Pons (tissue), 1 donor: ENCODE measurements at regions not wholly inside any gene's neighbourhood (a gene's known extent, or its start where the extent isn't known, plus 50 kb on each side); places are given as distances from the start of the nearest gene placed in this dataset.
"Not testable (repeated sequence)": the region's sequence is repeated elsewhere in the genome, so short reads cannot be mapped to it uniquely, and the experiment has no call there.

Experiments
- DNase-seq: peaks from one replicate; pipeline ENCODE4 v3.0.0-alpha.2; 2016; ENCODE audit warnings: low spot score

- no peak for DNase-seq
These were observed 569.7 kb downstream of the RIT2 start for GRCh38 chr18:42545825-42546224.

GRCh38 chr18:42548493-42548892 lies 567.0 kb downstream of the RIT2 start:
- DNase-seq, result no peak

GRCh38 chr18:42549596-42549995 lies 565.9 kb downstream of the RIT2 start:
- DNase-seq, result no peak

GRCh38 chr18:42552559-42552958 lies 562.9 kb downstream of the RIT2 start:
- not testable (repeated sequence) for DNase-seq

- DNase-seq, result no peak
These were observed 556.3 kb downstream of the RIT2 start for GRCh38 chr18:42559069-42559690.

DNA sequence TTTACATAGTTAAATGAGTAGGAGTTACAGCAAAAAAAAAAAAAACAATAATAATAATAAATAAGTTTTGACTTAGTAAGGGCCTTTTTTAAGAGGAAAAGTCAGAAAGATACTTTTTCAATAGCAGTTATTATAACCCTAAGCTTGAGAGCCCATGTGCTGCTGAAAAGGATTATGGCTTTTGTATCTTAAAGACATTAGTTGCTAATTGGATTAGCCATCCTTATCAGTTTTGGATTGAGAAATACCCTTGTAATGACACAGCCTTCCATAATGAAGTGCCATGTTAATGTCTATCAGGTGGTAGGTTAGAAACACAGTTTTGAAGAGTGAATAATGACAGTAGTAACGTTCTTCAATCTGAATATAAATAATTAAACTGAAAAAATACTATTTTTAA lies 554.0 kb downstream of the RIT2 start:
- no peak for DNase-seq

- DNase-seq, result no peak
These were observed 551.5 kb downstream of the RIT2 start for GRCh38 chr18:42563995-42564394.

GRCh38 chr18:42564761-42565160 lies 550.7 kb downstream of the RIT2 start:
- peak; percentile 96 for DNase-seq

GRCh38 chr18:42568773-42569172 lies 546.7 kb downstream of the RIT2 start:
- DNase-seq, result no peak

DNA sequence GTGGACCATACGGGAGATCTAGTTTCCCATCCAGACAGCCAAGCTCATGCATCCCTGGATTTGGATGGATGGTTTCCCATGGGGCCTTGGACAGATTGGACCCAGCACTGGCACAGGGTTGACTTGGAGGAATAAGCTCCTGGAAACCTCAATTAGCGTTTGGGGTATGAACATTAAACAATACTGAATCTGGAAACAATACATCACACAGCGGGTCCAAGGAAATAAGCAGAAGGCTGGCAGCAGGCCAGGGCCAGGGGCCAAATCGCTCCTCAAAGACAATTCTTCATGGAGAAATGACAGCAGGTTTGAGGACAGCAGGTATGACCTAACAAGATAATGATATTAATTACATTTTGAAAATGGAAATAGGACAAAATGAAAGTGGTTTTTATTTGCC lies 540.6 kb downstream of the RIT2 start:
- no peak for DNase-seq

DNA sequence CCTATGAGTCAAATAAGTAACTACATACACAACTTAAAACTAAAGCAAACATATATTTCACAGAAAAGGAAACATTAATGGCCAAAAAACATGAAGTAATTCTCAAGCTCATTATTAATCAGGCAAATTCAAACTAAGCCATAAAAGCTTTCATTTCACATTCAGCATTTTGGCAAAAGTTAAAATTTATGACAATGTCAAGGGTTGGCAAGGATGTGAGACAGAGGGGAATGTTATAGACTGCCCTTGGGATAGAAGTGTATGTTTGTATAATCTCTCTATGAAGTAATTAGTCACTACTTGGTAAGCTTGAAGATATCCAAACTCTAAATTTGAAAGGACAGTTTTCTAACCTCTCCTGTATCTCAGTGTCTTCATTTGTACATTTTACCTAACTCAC lies 539.4 kb downstream of the RIT2 start:
- no peak for DNase-seq

DNA sequence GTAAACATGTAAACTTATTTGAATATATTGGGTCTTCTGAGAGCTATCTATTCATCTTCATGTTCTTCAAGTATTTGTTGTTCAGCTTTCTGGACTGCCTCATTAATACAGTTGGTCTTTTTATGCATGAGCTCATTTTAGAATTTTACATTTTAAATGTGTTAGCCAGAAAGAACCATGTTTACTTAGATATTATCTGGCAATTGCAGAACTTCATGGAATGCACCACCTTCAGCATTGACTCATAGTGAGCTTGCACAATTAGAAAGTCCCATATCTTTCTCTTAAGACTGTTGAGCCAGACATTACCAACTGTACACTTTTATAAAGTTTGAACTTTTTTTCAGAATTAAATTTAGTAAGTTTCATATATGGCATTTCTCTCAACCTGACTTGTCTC lies 536.7 kb downstream of the RIT2 start:
- no peak for DNase-seq

DNA sequence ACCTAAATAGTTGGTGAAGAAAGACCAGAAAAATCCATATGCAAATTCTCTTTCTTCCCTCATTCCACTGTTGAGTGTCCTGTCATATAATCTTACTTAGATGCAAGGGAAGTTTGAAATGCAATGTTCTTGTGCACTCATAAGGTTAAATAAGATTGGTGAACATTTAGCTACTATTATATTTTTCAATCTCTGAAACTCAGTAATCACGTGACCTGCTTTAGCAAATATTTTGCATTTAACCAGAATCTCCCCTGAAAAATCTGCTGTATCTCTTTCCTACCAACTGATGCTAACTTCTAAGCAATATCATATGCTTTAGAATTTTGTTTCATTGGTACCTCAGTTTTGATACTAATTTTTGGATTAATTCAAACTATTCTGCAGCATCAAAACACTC lies 533.2 kb downstream of the RIT2 start:
- no peak for DNase-seq

- DNase-seq, result no peak
These were observed 532.2 kb downstream of the RIT2 start for GRCh38 chr18:42583283-42583731.

GRCh38 chr18:42586601-42587000 lies 528.9 kb downstream of the RIT2 start:
- DNase-seq, result no peak

DNA sequence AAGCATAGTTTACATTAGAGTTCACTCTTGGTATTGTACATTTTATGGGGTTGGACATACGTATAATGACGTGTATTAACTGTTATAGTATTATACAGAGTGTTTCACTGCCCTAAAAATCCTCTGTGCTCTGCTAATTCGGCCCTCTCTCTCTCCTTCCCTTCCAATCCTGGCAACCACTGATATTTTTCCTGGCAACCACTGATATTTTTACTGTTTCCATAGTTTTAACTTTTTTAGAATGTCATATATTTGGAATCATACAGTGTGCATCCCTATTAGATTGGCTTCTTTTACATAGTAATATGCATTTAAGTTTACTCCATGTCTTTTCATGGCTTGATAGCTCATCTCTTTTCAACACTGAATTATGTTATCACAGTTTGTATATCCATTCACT lies 526.7 kb downstream of the RIT2 start:
- DNase-seq, result no peak

- DNase-seq, result no peak
These were observed 510.7 kb downstream of the RIT2 start for GRCh38 chr18:42604820-42605219.

DNA sequence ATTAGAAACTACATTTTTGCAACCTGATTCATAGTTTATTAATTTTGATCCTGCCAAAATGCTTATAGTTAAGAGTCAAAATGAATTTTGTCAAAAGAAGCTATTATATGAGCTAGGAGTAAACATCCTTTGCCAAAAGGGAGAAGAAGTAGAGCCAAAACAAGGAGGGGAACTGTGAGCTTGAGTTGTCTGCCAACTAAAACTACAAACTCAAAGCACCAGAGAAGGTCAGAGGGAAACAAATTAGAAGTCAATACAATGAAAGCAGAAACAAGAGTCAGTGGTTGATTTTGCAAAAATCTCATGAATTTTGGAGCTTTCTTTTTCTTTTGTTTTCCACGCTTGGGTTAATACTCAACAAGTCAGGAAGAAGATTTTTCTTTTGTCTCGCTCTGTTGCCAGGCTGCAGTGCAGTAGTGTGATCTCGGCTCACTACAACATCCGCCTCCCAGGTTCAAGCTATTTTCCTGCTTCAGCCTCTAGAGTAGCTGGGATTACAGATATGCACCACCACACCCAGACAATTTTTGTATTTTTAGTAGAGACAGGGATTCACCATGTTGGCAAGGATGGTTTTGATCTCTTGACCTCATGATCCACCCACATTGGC lies 508.5 kb downstream of the RIT2 start:
- no peak for DNase-seq

DNA sequence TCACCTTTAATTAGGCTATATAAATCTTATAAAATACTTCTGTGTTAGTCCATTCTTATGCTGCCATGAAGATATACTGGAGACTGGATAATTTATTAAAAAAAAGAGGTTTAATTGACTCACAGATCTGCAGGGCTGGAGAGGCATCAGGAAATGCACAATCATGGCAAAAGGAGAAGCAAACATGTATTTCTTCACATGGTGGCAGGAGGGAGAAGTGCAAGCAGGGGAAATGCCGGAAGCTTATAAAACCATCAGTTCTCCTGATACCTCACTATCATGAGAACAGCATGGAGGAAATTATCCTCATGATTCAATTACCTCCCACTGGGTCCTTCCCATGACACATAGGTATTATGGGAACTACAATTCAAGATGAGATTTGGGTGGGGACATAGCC lies 504.4 kb downstream of the RIT2 start:
- no peak for DNase-seq

DNA sequence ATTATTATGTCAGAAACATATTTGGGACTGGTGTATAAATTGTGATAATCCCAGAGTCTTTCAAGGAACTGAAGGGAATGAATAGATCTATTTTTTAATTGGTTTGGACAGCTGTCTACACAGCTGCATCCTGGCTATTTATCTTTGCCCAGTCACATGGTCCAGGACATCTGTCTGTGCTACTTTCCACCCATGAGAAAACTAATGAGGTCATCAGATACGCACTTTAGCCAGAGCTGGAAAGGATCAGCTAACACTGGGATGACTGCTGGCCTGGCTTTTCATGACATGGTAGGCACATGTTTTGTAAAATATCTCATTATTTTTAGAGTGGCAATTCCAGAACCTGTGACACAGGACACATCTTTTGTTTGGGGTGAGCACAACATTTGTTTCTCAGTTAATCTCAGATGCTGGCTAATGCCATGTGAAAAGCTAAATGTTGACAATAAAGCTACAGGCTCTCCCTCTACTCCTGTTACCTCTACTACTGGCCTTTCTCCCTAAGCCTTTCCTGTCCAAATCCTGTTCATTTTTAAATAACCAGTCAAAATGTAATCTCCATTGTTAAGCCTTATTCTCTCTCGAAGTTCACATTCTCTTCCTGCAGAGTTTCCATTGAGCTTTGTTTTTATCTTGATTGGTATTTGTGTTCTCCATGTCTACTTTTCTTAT lies 500.7 kb downstream of the RIT2 start:
- DNase-seq, result peak; percentile 78

- no peak for DNase-seq
These were observed 498.3 kb downstream of the RIT2 start for GRCh38 chr18:42617221-42617620.

DNA sequence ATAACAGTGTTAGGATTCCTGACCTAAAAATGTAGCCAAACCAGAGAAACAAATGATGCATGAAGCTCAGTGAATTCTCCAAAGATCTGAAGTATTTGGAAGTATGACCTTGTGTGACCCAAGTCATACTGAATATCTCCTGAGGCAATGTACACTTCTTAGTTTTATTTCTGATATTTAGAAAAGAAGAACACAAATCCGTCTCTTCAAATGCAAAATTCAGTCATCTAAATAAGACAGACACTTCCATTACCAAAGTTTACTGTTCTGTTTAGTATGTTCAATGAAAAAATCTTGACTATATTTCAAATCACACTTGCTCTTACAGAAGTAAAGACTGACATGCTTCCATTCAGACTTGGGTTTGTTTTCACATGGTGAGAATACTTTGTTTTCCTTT lies 495.7 kb downstream of the RIT2 start:
- DNase-seq, result no peak

- DNase-seq, result no peak
These were observed 494.8 kb downstream of the RIT2 start for GRCh38 chr18:42620657-42621056.

GRCh38 chr18:42623935-42624334 lies 491.6 kb downstream of the RIT2 start:
- no peak for DNase-seq
